Upper lobe of left lung (tissue), 4 donors: ENCODE measurements at regions not wholly inside any gene's neighbourhood (a gene's known extent, or its start where the extent isn't known, plus 50 kb on each side); places are given as distances from the start of the nearest gene placed in this dataset.

Source experiments
- EP300 ChIP-seq, 4 donors: sonication (generic); formaldehyde crosslinking; IDR thresholded peaks; one replicate each; pipeline ENCODE4 v1.5.1; 2017; ENCODE audit warnings: antibody characterized with exemption in 4 of 4, control low read depth in 2 of 4
- POLR2A ChIP-seq, 4 donors: fragments of 450-650 bp; IDR thresholded peaks; one replicate each; pipeline ENCODE4 v1.5.1; 2016 to 2017; ENCODE audit warnings: antibody characterized with exemption in 4 of 4, mild to moderate bottlenecking in 2 of 4
- TF ChIP-seq, protein P1 (sequence below), 6 experiments: fragments of 450-650 bp in 4 of 6; fragments of 200-600 bp in 2 of 6; sonication (generic) in 2 of 6; IDR thresholded peaks; one replicate each; pipeline ENCODE4 v1.5.1; 2016 to 2019; ENCODE audit warnings: antibody characterized with exemption in 6 of 6

DNA sequence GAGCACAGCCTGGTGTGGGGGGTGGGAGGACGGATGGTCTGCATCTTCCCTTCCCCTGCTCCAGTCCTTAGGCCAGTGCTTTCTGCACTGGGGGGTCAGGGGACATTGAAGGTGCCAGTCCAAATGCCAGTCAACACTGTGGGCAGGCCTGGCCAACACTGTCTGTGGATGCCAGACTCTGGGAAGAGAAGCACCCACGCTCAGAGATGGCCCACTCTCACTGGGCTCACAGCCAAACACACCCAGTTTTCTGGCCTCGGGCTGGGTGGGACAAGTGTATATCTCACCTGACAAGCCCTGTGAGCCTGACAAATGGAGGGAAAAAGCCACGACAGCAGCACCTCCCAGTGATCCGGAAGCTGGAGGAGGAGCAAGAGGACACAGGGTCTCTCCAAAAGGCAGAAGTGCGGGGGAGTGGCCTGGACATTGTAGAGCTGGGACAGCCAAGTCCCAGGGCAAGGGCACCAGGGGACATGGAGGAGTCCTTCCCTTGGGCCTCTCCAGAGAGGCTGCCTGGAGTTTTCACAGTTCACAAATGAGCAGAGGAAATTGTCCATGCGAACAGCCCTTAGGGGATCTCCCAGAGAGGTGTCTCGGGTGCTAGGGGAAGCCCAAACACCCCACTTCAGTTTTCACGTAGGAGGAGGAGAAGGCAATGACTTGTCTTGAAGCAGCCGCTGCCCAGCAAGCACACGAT lies 79.3 kb downstream of the SDC1 start:
- TF ChIP-seq, protein P1, sequence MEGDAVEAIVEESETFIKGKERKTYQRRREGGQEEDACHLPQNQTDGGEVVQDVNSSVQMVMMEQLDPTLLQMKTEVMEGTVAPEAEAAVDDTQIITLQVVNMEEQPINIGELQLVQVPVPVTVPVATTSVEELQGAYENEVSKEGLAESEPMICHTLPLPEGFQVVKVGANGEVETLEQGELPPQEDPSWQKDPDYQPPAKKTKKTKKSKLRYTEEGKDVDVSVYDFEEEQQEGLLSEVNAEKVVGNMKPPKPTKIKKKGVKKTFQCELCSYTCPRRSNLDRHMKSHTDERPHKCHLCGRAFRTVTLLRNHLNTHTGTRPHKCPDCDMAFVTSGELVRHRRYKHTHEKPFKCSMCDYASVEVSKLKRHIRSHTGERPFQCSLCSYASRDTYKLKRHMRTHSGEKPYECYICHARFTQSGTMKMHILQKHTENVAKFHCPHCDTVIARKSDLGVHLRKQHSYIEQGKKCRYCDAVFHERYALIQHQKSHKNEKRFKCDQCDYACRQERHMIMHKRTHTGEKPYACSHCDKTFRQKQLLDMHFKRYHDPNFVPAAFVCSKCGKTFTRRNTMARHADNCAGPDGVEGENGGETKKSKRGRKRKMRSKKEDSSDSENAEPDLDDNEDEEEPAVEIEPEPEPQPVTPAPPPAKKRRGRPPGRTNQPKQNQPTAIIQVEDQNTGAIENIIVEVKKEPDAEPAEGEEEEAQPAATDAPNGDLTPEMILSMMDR (IDR thresholded peaks at IDR 0.05) = no peak
- TF ChIP-seq POLR2A (IDR thresholded peaks at IDR 0.05) (no peak), EP300 (IDR thresholded peaks at IDR 0.05) (no peak)
